ENCODE measurements at regions not wholly inside any gene's neighbourhood (a gene's known extent, or its start where the extent isn't known, plus 50 kb on each side); places are given as distances from the start of the nearest gene placed in this dataset.

- no peaks in the 10 kb centered on the region for H3K4me1 ChIP-seq (ENCODE audit: insufficient read depth, low read length)
- H2AFZ ChIP-seq (ENCODE audit: low read depth, low read length): no peak overlapping the region
- Mint-ChIP-seq H3K4me1 (ENCODE audit: low read depth, unreplicated experiment) (no peaks in the 10 kb centered on the region), H3K36me3 (ENCODE audit: low read depth, unreplicated experiment) (no peaks in the 10 kb centered on the region), H3K9me3 (ENCODE audit: unreplicated experiment) (no peaks in the 10 kb centered on the region), H3K27me3 (ENCODE audit: low read depth, unreplicated experiment) (no peaks in the 10 kb centered on the region), H3K27ac (ENCODE audit: unreplicated experiment) (no peak overlapping the region), H3K4me3 (ENCODE audit: unreplicated experiment) (no peak overlapping the region)
- TF ChIP-seq EZH2 (IDR thresholded peaks at IDR 0.05; ENCODE audit: insufficient read depth, low read length) (no peak), CTCF (IDR thresholded peaks at IDR 0.05; ENCODE audit: insufficient read depth, low read depth, low read length) (no peak)
- no peaks in the 10 kb centered on the region for H3K79me2 ChIP-seq (ENCODE audit: insufficient read depth, low read length)
- no peak overlapping the region for H3K27ac ChIP-seq (ENCODE audit: low read depth, low read length)
- no peaks in the 10 kb centered on the region for H3K27me3 ChIP-seq (ENCODE audit: insufficient read depth, low read length)
- no peaks in the 10 kb centered on the region for H4K20me1 ChIP-seq (ENCODE audit: insufficient read depth, low read length)
- no peak overlapping the region for H3K9ac ChIP-seq (ENCODE audit: low read length)
- no peaks in the 10 kb centered on the region for H3K36me3 ChIP-seq (ENCODE audit: insufficient read depth, low read length)
- no peak for FAIRE-seq
- no peak overlapping the region for H3K4me2 ChIP-seq (ENCODE audit: low read length)
- no peaks in the 10 kb centered on the region for H3K9me3 ChIP-seq (ENCODE audit: insufficient read depth, low read depth, low read length)
- DNase-seq (ENCODE audit: low read depth): no peak
- H3K4me3 ChIP-seq (ENCODE audit: insufficient read depth, low read depth, low read length): no peak overlapping the region
Observed at GRCh38 chr17:13302983-13303382, 285.2 kb upstream of the ELAC2 start.

GRCh38 chr17:13302419-13302818 lies 284.6 kb upstream of the ELAC2 start:
- Histone ChIP-seq H3K36me3 (ENCODE audit: insufficient read depth, low read length) (no peaks in the 10 kb centered on the region), H2AFZ (ENCODE audit: low read depth, low read length) (no peak overlapping the region), H3K4me1 (ENCODE audit: insufficient read depth, low read length) (no peaks in the 10 kb centered on the region), H4K20me1 (ENCODE audit: insufficient read depth, low read length) (no peaks in the 10 kb centered on the region), H3K79me2 (ENCODE audit: insufficient read depth, low read length) (no peaks in the 10 kb centered on the region), H3K9me3 (ENCODE audit: insufficient read depth, low read depth, low read length) (no peaks in the 10 kb centered on the region), H3K4me2 (ENCODE audit: low read length) (no peak overlapping the region), H3K27ac (ENCODE audit: low read depth, low read length) (no peak overlapping the region), H3K9ac (ENCODE audit: low read length) (no peak overlapping the region), H3K27me3 (ENCODE audit: insufficient read depth, low read length) (no peaks in the 10 kb centered on the region), H3K4me3 (ENCODE audit: insufficient read depth, low read depth, low read length) (no peak overlapping the region)
- no peak overlapping the region for H3K4me3 Mint-ChIP-seq (ENCODE audit: unreplicated experiment)
- no peak for TF ChIP-seq CTCF (IDR thresholded peaks at IDR 0.05; ENCODE audit: insufficient read depth, low read depth, low read length)
- TF ChIP-seq EZH2 (IDR thresholded peaks at IDR 0.05; ENCODE audit: insufficient read depth, low read length): no peak
- no peaks in the 10 kb centered on the region for H3K4me1 Mint-ChIP-seq (ENCODE audit: low read depth, unreplicated experiment)
- no peak overlapping the region for H3K27ac Mint-ChIP-seq (ENCODE audit: unreplicated experiment)
- DNase-seq (ENCODE audit: low read depth): no peak
- no peaks in the 10 kb centered on the region for H3K27me3 Mint-ChIP-seq (ENCODE audit: low read depth, unreplicated experiment)
- no peak for FAIRE-seq
- H3K36me3 Mint-ChIP-seq (ENCODE audit: low read depth, unreplicated experiment): no peaks in the 10 kb centered on the region
- no peaks in the 10 kb centered on the region for H3K9me3 Mint-ChIP-seq (ENCODE audit: unreplicated experiment)

- TF ChIP-seq CTCF (IDR thresholded peaks at IDR 0.05; ENCODE audit: insufficient read depth, low read depth, low read length) (no peak), EZH2 (IDR thresholded peaks at IDR 0.05; ENCODE audit: insufficient read depth, low read length) (no peak)
- H3K27me3 ChIP-seq (ENCODE audit: insufficient read depth, low read length): no peaks in the 10 kb centered on the region
- H2AFZ ChIP-seq (ENCODE audit: low read depth, low read length): no peak overlapping the region
- H3K9me3 ChIP-seq (ENCODE audit: insufficient read depth, low read depth, low read length): no peaks in the 10 kb centered on the region
- H3K27me3 Mint-ChIP-seq (ENCODE audit: low read depth, unreplicated experiment): no peaks in the 10 kb centered on the region
- no peaks in the 10 kb centered on the region for H3K4me1 Mint-ChIP-seq (ENCODE audit: low read depth, unreplicated experiment)
- no peaks in the 10 kb centered on the region for H3K9me3 Mint-ChIP-seq (ENCODE audit: unreplicated experiment)
- no peak overlapping the region for H3K4me2 ChIP-seq (ENCODE audit: low read length)
- no peaks in the 10 kb centered on the region for H3K4me1 ChIP-seq (ENCODE audit: insufficient read depth, low read length)
- no peaks in the 10 kb centered on the region for H3K36me3 ChIP-seq (ENCODE audit: insufficient read depth, low read length)
- H3K4me3 Mint-ChIP-seq (ENCODE audit: unreplicated experiment): no peak overlapping the region
- no peak overlapping the region for H3K27ac ChIP-seq (ENCODE audit: low read depth, low read length)
- DNase-seq (ENCODE audit: low read depth) (no peak), FAIRE-seq (no peak)
- H4K20me1 ChIP-seq (ENCODE audit: insufficient read depth, low read length): no peaks in the 10 kb centered on the region
- no peak overlapping the region for H3K4me3 ChIP-seq (ENCODE audit: insufficient read depth, low read depth, low read length)
- no peaks in the 10 kb centered on the region for H3K36me3 Mint-ChIP-seq (ENCODE audit: low read depth, unreplicated experiment)
- no peaks in the 10 kb centered on the region for H3K79me2 ChIP-seq (ENCODE audit: insufficient read depth, low read length)
- H3K27ac Mint-ChIP-seq (ENCODE audit: unreplicated experiment): no peak overlapping the region
- no peak overlapping the region for H3K9ac ChIP-seq (ENCODE audit: low read length)
Observed at GRCh38 chr17:13297183-13297582, 279.4 kb upstream of the ELAC2 start.

Data from astrocyte (in vitro differentiated cells and primary cell).